HG03280 (cell line): ENCODE measurements at regions not wholly inside any gene's neighbourhood (a gene's known extent, or its start where the extent isn't known, plus 50 kb on each side); places are given as distances from the start of the nearest gene placed in this dataset.

Source experiments
- ATAC-seq: cut with Tn5 transposase; IDR thresholded peaks from one replicate; pipeline ENCODE4 v1.9.1; 2021; ENCODE audit warnings: mild to moderate bottlenecking, moderate library complexity; ENCODE audit not compliant: unreplicated experiment

DNA sequence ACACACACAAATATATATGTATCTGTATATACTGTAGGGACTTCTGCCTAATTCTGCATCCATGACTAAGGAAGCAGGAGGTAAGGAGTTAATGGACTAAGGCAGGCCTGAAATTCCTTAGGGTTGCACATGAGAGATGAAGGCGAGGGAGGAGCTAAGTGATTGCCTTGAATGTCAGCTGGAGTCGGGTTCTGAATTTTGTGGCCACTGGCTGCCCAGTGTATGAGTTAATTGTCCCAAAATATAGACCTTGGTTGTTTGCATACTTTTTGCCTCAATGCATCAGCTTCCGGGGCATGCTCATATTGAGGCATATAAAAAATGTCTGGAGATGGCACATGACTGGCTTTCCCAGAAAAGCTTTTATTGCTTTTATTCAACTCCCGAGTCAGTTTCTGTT, 245.5 kb downstream of the TDRD3 start:
- ATAC-seq = no peak

DNA sequence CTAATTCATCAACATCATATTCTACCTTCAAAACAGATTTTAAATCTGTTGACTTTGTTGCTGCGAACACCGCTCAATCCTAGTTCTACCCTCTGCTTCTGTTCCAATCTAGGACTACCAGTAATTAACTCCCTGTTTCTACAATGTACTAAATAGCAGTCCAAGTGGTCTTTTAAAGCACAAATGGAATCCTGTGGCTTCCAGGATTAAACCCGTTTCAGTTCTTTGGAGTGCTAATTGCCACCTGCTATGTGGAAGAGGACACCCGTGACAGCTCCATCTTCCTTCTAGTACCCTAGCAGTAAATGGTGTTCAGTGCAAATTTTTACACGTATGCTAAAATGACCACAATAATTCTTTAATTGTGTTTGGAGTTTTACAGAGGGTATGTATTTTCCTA, 232.1 kb downstream of the TDRD3 start:
- no peak for ATAC-seq

DNA sequence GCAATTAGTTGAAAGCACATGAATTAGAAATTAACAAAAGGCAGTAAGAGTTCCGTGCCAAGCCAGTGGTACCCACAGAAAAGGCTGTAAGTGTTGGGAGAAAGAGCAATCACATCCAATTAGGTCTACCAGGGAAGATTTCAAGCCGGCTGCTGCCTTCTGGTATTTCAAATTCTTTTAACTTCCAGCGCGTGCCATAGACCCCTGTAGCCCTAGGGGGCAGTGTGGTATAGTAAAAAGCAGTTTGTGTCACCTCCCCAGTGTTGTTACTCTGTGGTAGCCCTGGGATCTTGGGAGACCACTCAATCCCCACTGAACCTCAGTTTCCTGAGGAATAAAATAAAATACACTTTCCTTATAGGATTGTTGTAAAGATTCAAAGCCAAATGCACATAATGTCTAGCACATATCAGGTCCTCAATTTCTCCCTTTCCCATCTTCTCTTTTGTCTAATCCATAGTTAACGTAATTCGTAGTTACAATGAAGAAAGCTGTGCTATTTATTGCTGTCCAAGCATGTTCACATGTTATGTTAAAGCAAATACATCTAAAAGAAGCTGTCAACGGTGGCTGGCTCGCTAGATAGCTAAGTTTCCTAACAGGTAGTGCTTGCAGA, 230.2 kb downstream of the TDRD3 start:
- peak; percentile 73 for ATAC-seq
